ENCODE measurements at regions not wholly inside any gene's neighbourhood (a gene's known extent, or its start where the extent isn't known, plus 50 kb on each side); places are given as distances from the start of the nearest gene placed in this dataset.

- Histone ChIP-seq H2AFZ (ENCODE audit: low read length) (no peak overlapping the region), H3K27ac (ENCODE audit: low read depth, low read length) (no peak overlapping the region), H3K36me3 (ENCODE audit: insufficient read depth, low read length) (no peaks in the 10 kb centered on the region), H3K9me3 (ENCODE audit: low read depth, low read length) (no peaks in the 10 kb centered on the region), H4K20me1 (ENCODE audit: insufficient read depth, low read length) (no peaks in the 10 kb centered on the region), H3K79me2 (ENCODE audit: insufficient read depth, low read length) (no peaks in the 10 kb centered on the region), H3K4me1 (ENCODE audit: insufficient read depth, low read length) (no peaks in the 10 kb centered on the region), H3K4me3 (ENCODE audit: insufficient read depth, low read length) (no peak overlapping the region), H3K27me3 (ENCODE audit: insufficient read depth, low read length) (no peaks in the 10 kb centered on the region), H3K4me2 (ENCODE audit: insufficient read depth, low read length) (no peak overlapping the region)
- DNase-seq (ENCODE audit: insufficient read length, low spot score, missing footprints) = no peak
- no peak for TF ChIP-seq CTCF (IDR thresholded peaks at IDR 0.05; ENCODE audit: extremely low read depth, low read depth, low read length)
These were observed 72.7 kb upstream of the H2AZ1 start for GRCh38 chr4:100022792-100023222.

GRCh38 chr4:100019821-100020220 is 69.7 kb upstream of the H2AZ1 start:
- Histone ChIP-seq H3K9me3 (ENCODE audit: low read depth, low read length) (no peaks in the 10 kb centered on the region), H3K4me2 (ENCODE audit: insufficient read depth, low read length) (no peak overlapping the region), H3K36me3 (ENCODE audit: insufficient read depth, low read length) (no peaks in the 10 kb centered on the region), H3K79me2 (ENCODE audit: insufficient read depth, low read length) (no peaks in the 10 kb centered on the region), H3K4me3 (ENCODE audit: insufficient read depth, low read length) (no peak overlapping the region), H3K27me3 (ENCODE audit: insufficient read depth, low read length) (no peaks in the 10 kb centered on the region), H3K27ac (ENCODE audit: low read depth, low read length) (no peak overlapping the region), H3K4me1 (ENCODE audit: insufficient read depth, low read length) (no peaks in the 10 kb centered on the region), H4K20me1 (ENCODE audit: insufficient read depth, low read length) (no peaks in the 10 kb centered on the region), H2AFZ (ENCODE audit: low read length) (no peak overlapping the region)
- no peak for TF ChIP-seq CTCF (IDR thresholded peaks at IDR 0.05; ENCODE audit: extremely low read depth, low read depth, low read length)
- DNase-seq (ENCODE audit: insufficient read length, low spot score, missing footprints) = no peak

DNA sequence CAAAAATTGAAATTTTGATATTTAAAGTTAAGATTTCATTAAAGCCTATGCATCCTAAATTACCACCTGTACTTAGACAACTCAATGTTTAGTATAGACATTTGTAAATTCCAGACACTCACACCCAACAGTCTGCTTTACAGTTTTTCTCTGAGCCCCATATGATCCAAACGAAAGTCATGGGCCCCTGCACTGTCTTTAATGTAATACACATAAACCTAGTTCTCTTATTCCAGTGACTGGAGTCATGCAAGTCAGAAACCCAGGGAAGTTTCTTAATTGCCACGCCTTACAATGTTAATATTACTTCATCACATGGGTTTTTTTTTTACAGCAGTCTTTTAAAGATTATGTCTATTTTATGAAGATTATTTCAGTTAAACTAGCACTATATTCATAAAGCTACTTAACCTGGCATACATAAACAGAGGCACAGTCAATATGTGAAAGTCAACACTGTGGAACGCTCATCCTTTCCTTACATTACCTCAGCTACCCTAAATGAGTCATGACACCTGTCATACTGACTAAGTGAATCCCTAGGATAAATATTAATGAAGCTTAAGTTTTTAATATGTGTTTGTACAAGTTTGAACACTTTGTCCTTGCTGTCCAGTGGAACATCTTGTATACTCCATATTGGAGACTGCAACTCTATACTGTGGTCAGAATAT is 67.7 kb upstream of the H2AZ1 start:
- Histone ChIP-seq H3K79me2 (ENCODE audit: insufficient read depth, low read length) (no peaks in the 10 kb centered on the region), H3K27me3 (ENCODE audit: insufficient read depth, low read length) (no peaks in the 10 kb centered on the region), H3K9me3 (ENCODE audit: low read depth, low read length) (no peaks in the 10 kb centered on the region), H4K20me1 (ENCODE audit: insufficient read depth, low read length) (no peaks in the 10 kb centered on the region), H3K4me3 (ENCODE audit: insufficient read depth, low read length) (no peak overlapping the region), H3K4me2 (ENCODE audit: insufficient read depth, low read length) (no peak overlapping the region), H3K36me3 (ENCODE audit: insufficient read depth, low read length) (no peaks in the 10 kb centered on the region), H2AFZ (ENCODE audit: low read length) (no peak overlapping the region), H3K27ac (ENCODE audit: low read depth, low read length) (no peak overlapping the region), H3K4me1 (ENCODE audit: insufficient read depth, low read length) (no peaks in the 10 kb centered on the region)
- DNase-seq (ENCODE audit: insufficient read length, low spot score, missing footprints) = no peak
- TF ChIP-seq CTCF (IDR thresholded peaks at IDR 0.05; ENCODE audit: extremely low read depth, low read depth, low read length) = no peak

DNA sequence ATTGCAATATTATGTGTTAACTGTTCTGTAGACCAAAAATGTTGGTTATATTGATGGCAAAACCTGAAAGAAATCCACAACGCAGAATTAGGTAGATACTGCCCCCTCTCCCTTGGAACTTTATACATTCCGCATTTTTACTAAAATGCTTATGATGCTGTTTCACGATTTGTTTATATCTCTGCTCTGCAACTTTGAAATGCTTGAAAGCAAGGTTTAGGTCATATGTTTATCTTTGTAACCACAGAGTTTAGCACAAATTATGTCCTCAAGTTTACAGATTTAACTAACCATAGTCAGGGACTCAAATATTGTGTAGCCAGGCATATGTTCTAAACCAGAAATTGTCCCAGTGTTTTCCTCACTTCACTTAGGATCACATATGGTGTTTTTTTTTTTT is 66.1 kb upstream of the H2AZ1 start:
- H3K4me3 ChIP-seq (ENCODE audit: insufficient read depth, low read length) = no peak overlapping the region
- H3K27ac ChIP-seq (ENCODE audit: low read depth, low read length) = no peak overlapping the region

More for the DNA sequence above, 66.1 kb upstream of the H2AZ1 start:
- H3K36me3 ChIP-seq (ENCODE audit: insufficient read depth, low read length) = no peaks in the 10 kb centered on the region
- H4K20me1 ChIP-seq (ENCODE audit: insufficient read depth, low read length) = no peaks in the 10 kb centered on the region
- DNase-seq (ENCODE audit: insufficient read length, low spot score, missing footprints) = peak; percentile 39
- H3K4me2 ChIP-seq (ENCODE audit: insufficient read depth, low read length) = no peak overlapping the region
- no peaks in the 10 kb centered on the region for H3K79me2 ChIP-seq (ENCODE audit: insufficient read depth, low read length)
- no peaks in the 10 kb centered on the region for H3K4me1 ChIP-seq (ENCODE audit: insufficient read depth, low read length)
- no peaks in the 10 kb centered on the region for H3K27me3 ChIP-seq (ENCODE audit: insufficient read depth, low read length)
- no peak overlapping the region for H2AFZ ChIP-seq (ENCODE audit: low read length)
- H3K9me3 ChIP-seq (ENCODE audit: low read depth, low read length) = no peaks in the 10 kb centered on the region
- TF ChIP-seq CTCF (IDR thresholded peaks at IDR 0.05; ENCODE audit: extremely low read depth, low read depth, low read length) = no peak

All from osteoblast (primary cell).